RCC 7860 (cell line): ENCODE measurements at regions not wholly inside any gene's neighbourhood (a gene's known extent, or its start where the extent isn't known, plus 50 kb on each side); places are given as distances from the start of the nearest gene placed in this dataset.
A peak's percentile ranks its signal among the peaks of the same experiment; 100 is the strongest.
"Not testable (repeated sequence)": the region's sequence is repeated elsewhere in the genome, so short reads cannot be mapped to it uniquely, and the experiment has no call there.

ENCODE experiments used
- DNase-seq: peaks from one replicate; pipeline ENCODE4 v3.0.0-alpha.2; 2015; ENCODE audit warnings: low spot score
- FAIRE-seq: peaks from 2 replicates; lab custom pipeline; 2012; peaks lifted over from hg19 to GRCh38; lab: Jason Lieb, UNC

- FAIRE-seq, result peak; percentile 63
- not testable (repeated sequence) for DNase-seq
Observed at GRCh38 chr7:65073160-65073559, 66.7 kb upstream of the ERV3-1 start.

- not testable (repeated sequence) for DNase-seq, FAIRE-seq
Observed at GRCh38 chr7:65071854-65072431, 65.5 kb upstream of the ERV3-1 start.

GRCh38 chr7:65069476-65069875, 63.0 kb upstream of the ERV3-1 start:
- DNase-seq, FAIRE-seq: not testable (repeated sequence)

- not testable (repeated sequence) for FAIRE-seq, DNase-seq
Observed at GRCh38 chr7:65062566-65062965, 56.1 kb upstream of the ERV3-1 start.

- not testable (repeated sequence) for DNase-seq, FAIRE-seq
Observed at GRCh38 chr7:65059247-65059646, 52.8 kb upstream of the ERV3-1 start.
